ENCODE measurements at regions not wholly inside any gene's neighbourhood (a gene's known extent, or its start where the extent isn't known, plus 50 kb on each side); places are given as distances from the start of the nearest gene placed in this dataset.

DNA sequence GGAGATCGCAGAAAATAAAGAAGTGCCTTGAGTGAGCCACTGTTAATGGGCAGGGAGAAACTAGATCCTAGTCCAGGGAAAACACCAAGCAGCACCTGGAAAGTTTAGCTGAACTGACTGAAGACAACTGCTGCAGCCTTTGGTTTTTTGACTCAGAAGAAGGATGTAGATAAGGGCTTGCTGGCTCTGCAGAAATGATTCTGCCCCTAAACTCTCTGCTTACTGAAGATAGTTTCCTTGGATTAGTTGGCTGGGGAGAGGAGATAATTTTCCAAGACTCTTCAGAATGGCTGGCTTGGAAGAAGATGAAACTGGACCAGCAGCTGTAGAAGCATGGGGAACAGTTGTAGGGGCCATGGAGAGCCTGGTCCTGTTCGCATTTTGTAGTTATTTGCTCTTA lies 471.8 kb downstream of the KDM4C start:
- no peak for DNase-seq

- peak; percentile 4 for DNase-seq
These were observed 471.0 kb downstream of the KDM4C start for GRCh38 chr9:7228726-7229125.

DNA sequence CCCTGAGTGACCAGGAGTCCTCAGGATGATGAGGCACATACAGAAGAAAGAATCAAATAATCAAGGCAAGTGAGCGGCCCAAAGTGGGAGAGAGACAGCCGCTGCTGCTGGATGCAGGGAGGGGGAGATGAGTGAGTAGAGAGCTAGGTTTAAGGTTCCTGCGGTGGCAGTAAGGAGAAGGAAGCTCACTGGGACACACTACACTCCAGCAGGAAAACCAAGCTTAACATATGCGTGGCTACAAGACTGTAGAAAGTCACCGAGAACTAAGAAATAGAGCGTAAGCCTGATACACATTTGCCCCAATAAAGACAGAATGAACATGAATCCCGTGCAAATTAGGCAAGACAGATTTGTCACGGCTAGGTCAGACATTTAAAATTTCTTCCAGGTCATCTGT lies 470.2 kb downstream of the KDM4C start:
- DNase-seq, result no peak

DNA sequence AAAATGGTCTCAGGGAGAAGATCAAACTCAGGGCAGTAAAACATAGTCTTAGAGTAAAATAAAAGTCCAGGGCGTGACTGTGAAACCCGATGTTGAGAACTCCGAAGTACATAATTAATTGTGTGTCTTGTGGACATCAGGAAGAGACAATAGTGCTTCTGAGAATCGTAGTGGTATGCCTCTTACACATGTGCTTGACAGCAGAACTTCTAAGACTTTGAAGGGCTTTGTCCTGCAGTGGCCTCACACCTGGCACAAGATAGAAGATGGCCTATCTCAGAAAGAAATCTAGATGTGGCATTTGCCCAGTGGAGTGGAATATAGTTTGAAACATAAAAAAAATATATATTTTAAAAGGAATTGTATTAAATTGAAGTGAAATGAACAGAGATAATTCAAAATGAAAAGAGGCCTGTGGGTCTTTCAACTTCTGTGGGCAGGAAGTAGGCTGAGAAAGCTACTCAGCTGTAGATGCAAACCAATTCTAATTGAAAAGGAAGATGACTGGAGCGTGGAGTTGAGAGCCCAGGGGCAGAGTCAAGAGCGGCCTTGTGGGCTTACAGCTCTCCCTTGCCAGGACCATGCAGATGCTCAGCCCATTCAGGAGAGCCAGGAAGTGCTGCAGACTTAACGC lies 468.4 kb downstream of the KDM4C start:
- no peak for DNase-seq

Data from NCI-H1105 treated with DMSO at 0.1 percent for 48 hours (cell line).